Ectodermal cell (in vitro differentiated cells): ENCODE measurements at regions not wholly inside any gene's neighbourhood (a gene's known extent, or its start where the extent isn't known, plus 50 kb on each side); places are given as distances from the start of the nearest gene placed in this dataset.

ENCODE experiments used
- H3K27ac ChIP-seq: 2 replicates; pipeline ENCODE4 v1.7.0; 2013; ENCODE audit warnings: mild to moderate bottlenecking, low read depth, low read length; ENCODE audit not compliant: insufficient read depth, poor library complexity, severe bottlenecking
- H3K27me3 ChIP-seq: 2 replicates; pipeline ENCODE4 v1.7.0; 2013; ENCODE audit warnings: mild to moderate bottlenecking, low read length; ENCODE audit not compliant: insufficient read depth, control insufficient read depth, poor library complexity, severe bottlenecking
- H3K36me3 ChIP-seq: one replicate; pipeline ENCODE4 v1.7.0; 2013; ENCODE audit warnings: low read length; ENCODE audit not compliant: control insufficient read depth, insufficient read depth
- H3K4me1 ChIP-seq: one replicate; pipeline ENCODE4 v1.7.0; 2013; ENCODE audit warnings: low read length; ENCODE audit not compliant: control insufficient read depth, insufficient read depth
- H3K4me3 ChIP-seq: 2 replicates; pipeline ENCODE4 v1.7.0; 2013; ENCODE audit warnings: low read depth, low read length, control low read depth; ENCODE audit not compliant: insufficient read depth
- H3K9me3 ChIP-seq: 2 replicates; pipeline ENCODE4 v1.7.0; 2013; ENCODE audit warnings: mild to moderate bottlenecking, low read length, moderate library complexity; ENCODE audit not compliant: control insufficient read depth
- WGBS, 2 experiments: methylation state at CpG; one replicate each; pipeline ENCODE4 v1.1.7; 2013; ENCODE audit warnings: missing lambda C conversion rate in 2 of 2; 5-methylcytosine and 5-hydroxymethylcytosine counted together

- Histone ChIP-seq H3K27me3 (no peaks in the 10 kb centered on the region), H3K4me1 (no peaks in the 10 kb centered on the region), H3K36me3 (no peaks in the 10 kb centered on the region), H3K27ac (no peak overlapping the region), H3K9me3 (no peaks in the 10 kb centered on the region), H3K4me3 (no peak overlapping the region)
- 40% methylated on average over 1 of the region's 1 CpG; no CpG with 5 or more reads in 1 of the 2 experiments for WGBS, 2 experiments
Observed at GRCh38 chr2:52658598-52658997, 1109.0 kb upstream of the CHAC2 start.

DNA sequence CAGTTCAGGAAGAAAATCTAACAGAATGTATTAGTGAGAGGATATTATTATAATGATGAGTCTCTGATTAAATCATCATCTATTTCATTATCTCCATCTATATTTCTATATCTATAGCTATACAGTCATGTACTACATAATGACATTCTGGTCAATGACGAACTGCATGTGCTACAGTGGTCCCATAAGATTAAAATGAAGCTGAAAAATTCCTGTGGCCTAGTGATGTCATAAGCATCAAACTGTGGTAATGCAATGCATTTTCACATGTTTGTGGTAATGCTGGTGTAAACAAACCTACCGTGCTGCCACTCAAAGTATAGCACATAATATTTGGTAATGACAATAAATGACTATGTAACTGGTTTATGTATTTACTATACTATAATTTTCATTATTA, 1127.9 kb upstream of the CHAC2 start:
- H3K4me3 ChIP-seq = no peak overlapping the region
- no peaks in the 10 kb centered on the region for H3K27me3 ChIP-seq
- 78 to 100% methylated on average over 1 of the region's 2 CpGs for WGBS, 2 experiments
- H3K9me3 ChIP-seq = no peaks in the 10 kb centered on the region
- H3K4me1 ChIP-seq = no peaks in the 10 kb centered on the region
- no peaks in the 10 kb centered on the region for H3K36me3 ChIP-seq
- no peak overlapping the region for H3K27ac ChIP-seq

DNA sequence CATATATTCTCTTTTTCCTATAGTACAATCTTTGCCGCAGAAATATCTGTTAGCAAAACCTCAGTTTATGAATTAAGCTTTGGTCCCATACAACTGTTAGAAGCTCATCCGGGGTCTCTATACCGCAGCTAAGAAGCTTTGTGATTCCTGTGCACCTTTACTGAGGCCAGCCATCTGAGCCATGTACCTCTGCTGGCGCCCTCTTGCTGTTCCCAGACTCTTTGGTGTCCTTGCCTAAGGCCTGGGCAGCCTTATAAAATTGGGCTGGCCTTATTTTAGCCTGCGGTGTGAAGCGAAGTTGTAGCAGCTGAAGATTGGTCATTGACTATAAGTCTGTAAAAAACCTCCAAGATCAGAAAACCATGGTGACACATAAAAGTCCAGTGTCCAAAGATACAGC, 1135.1 kb upstream of the CHAC2 start:
- H3K27me3 ChIP-seq = no peaks in the 10 kb centered on the region
- H3K9me3 ChIP-seq = no peaks in the 10 kb centered on the region
- no peak overlapping the region for H3K27ac ChIP-seq
- no peaks in the 10 kb centered on the region for H3K4me1 ChIP-seq
- H3K36me3 ChIP-seq = no peaks in the 10 kb centered on the region
- 85 to 90% methylated on average over 6 of the region's 6 CpGs for WGBS, 2 experiments
- H3K4me3 ChIP-seq = no peak overlapping the region

DNA sequence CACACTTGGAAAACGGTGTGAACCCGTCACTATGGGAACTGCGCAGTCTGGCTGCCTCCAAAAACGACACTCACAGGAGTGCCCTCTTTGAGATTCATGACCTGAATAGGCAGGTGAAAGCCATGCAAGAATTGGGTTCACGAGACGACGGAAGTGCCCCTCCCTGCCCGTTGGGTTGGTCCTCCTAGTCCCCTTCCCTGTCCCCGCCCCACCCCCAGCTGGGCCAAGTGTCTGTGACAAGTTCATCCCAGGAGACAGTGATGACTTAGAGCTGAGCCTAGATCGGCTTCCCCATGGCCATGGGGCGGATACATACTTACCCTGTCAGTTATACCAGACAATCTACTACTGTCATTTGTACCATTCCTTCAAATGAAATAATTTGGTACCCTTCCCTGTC, 1137.7 kb upstream of the CHAC2 start:
- WGBS, 2 experiments = 91 to 92% methylated on average over 11 of the region's 11 CpGs
- H3K27ac ChIP-seq = no peak overlapping the region

GRCh38 chr2:52629531-52629930, 1138.1 kb upstream of the CHAC2 start:
- H3K9me3 ChIP-seq = no peaks in the 10 kb centered on the region
- H3K4me1 ChIP-seq = no peaks in the 10 kb centered on the region
- no peak overlapping the region for H3K4me3 ChIP-seq
- H3K27me3 ChIP-seq = no peaks in the 10 kb centered on the region
- no peaks in the 10 kb centered on the region for H3K36me3 ChIP-seq
- 96 to 97% methylated on average over 36 of the region's 36 CpGs for WGBS, 2 experiments
- no peak overlapping the region for H3K27ac ChIP-seq

More for the DNA sequence above, 1137.7 kb upstream of the CHAC2 start:
- Histone ChIP-seq H3K9me3 (no peaks in the 10 kb centered on the region), H3K27me3 (no peaks in the 10 kb centered on the region), H3K36me3 (no peaks in the 10 kb centered on the region), H3K4me3 (no peak overlapping the region), H3K4me1 (no peaks in the 10 kb centered on the region)

- H3K4me1 ChIP-seq = no peaks in the 10 kb centered on the region
- H3K27ac ChIP-seq = no peak overlapping the region
- no peaks in the 10 kb centered on the region for H3K36me3 ChIP-seq
- no peaks in the 10 kb centered on the region for H3K9me3 ChIP-seq
- no peaks in the 10 kb centered on the region for H3K27me3 ChIP-seq
- no peak overlapping the region for H3K4me3 ChIP-seq
- 95 to 96% methylated on average over 2 of the region's 2 CpGs for WGBS, 2 experiments
Observed at GRCh38 chr2:52622266-52622665, 1145.3 kb upstream of the CHAC2 start.

GRCh38 chr2:52613064-52613463, 1154.5 kb upstream of the CHAC2 start:
- WGBS, 2 experiments = 44 to 56% methylated on average over 4 of the region's 4 CpGs
- no peak overlapping the region for H3K27ac ChIP-seq

GRCh38 chr2:52611759-52612158, 1155.8 kb upstream of the CHAC2 start:
- H3K27ac ChIP-seq = no peak overlapping the region
- no peak overlapping the region for H3K4me3 ChIP-seq
- WGBS, 2 experiments = 71 to 73% methylated on average over 2 of the region's 2 CpGs
- H3K27me3 ChIP-seq = no peaks in the 10 kb centered on the region
- H3K36me3 ChIP-seq = no peaks in the 10 kb centered on the region
- no peaks in the 10 kb centered on the region for H3K4me1 ChIP-seq
- H3K9me3 ChIP-seq = no peaks in the 10 kb centered on the region

More at GRCh38 chr2:52613064-52613463, 1154.5 kb upstream of the CHAC2 start:
- no peaks in the 10 kb centered on the region for H3K36me3 ChIP-seq
- H3K9me3 ChIP-seq = no peaks in the 10 kb centered on the region
- no peaks in the 10 kb centered on the region for H3K27me3 ChIP-seq
- H3K4me3 ChIP-seq = no peak overlapping the region
- H3K4me1 ChIP-seq = no peaks in the 10 kb centered on the region

DNA sequence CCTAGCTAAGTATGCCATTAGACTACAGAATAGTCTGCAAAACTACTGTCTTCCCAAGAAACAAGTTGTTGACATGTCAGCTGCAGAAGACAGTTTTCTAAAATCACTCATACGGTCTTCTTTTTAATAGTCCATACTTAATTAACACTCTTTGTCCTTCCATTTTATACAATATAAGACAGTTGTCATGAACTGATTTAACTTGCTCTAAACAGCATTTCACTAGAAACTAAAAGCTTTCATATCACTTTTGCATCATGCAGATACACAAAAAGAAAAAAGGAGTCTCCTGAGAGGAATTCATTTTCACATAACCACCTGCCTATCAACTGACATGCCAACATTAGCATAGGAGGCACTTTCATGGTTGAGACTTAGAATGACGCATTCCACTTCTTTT, 1159.6 kb upstream of the CHAC2 start:
- H3K4me1 ChIP-seq = no peaks in the 10 kb centered on the region
- H3K27me3 ChIP-seq = no peaks in the 10 kb centered on the region
- no peak overlapping the region for H3K27ac ChIP-seq
- WGBS, 2 experiments = 92 to 95% methylated on average over 2 of the region's 2 CpGs
- no peak overlapping the region for H3K4me3 ChIP-seq
- H3K9me3 ChIP-seq = no peaks in the 10 kb centered on the region
- H3K36me3 ChIP-seq = no peaks in the 10 kb centered on the region

DNA sequence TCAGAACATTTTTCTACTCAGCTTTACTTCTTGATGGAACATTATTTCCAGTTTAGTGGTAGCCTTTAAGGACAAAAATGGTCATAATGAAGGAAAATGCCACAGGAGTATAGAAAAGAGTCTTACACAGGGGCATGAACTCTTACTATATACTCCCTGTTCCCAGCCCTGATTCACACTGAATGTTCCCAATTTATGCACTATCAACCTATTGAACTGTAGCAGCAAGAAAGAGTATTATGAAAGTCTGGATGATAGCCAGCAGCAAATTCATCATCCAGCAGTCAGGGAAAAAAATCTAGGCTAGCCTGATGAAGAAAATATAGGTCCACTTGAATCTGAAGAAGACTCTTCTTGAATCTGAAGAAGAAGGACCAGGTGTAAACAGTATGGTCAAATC, 1170.3 kb upstream of the CHAC2 start:
- no peaks in the 10 kb centered on the region for H3K9me3 ChIP-seq
- no peaks in the 10 kb centered on the region for H3K27me3 ChIP-seq
- no peaks in the 10 kb centered on the region for H3K4me1 ChIP-seq
- no peak overlapping the region for H3K27ac ChIP-seq
- H3K4me3 ChIP-seq = no peak overlapping the region
- H3K36me3 ChIP-seq = no peaks in the 10 kb centered on the region

GRCh38 chr2:52594026-52594425, 1173.6 kb upstream of the CHAC2 start:
- WGBS, 2 experiments = 57 to 67% methylated on average over 1 to 2 of the region's 2 CpGs

More at GRCh38 chr2:52594026-52594425, 1173.6 kb upstream of the CHAC2 start:
- H3K9me3 ChIP-seq = no peaks in the 10 kb centered on the region
- H3K27ac ChIP-seq = no peak overlapping the region
- no peaks in the 10 kb centered on the region for H3K36me3 ChIP-seq
- no peak overlapping the region for H3K4me3 ChIP-seq
- no peaks in the 10 kb centered on the region for H3K27me3 ChIP-seq
- no peaks in the 10 kb centered on the region for H3K4me1 ChIP-seq
